ENCODE measurements at regions not wholly inside any gene's neighbourhood (a gene's known extent, or its start where the extent isn't known, plus 50 kb on each side); places are given as distances from the start of the nearest gene placed in this dataset.

DNA sequence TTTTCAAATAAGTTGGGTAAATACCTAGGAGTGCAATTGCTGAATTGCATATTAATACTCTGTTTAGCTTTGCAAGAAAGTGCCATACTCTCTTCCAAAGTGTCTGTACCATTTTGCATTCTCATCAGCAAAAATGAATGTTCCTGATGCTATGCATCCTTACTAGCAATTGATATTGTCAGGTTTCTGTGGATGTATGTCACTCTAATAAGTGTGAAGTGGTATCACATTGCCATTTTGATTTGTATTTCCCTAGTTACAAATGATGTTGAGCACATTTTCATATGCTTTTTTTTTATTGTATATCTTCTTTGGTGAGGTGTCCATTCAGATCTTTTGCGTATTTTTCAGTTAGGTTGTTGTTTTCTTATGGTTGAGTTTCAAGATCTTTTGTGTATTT, 230.4 kb upstream of the MAGI2 start:
- ATAC-seq (no peak), DNase-seq (no peak)
- TF ChIP-seq, protein P1, sequence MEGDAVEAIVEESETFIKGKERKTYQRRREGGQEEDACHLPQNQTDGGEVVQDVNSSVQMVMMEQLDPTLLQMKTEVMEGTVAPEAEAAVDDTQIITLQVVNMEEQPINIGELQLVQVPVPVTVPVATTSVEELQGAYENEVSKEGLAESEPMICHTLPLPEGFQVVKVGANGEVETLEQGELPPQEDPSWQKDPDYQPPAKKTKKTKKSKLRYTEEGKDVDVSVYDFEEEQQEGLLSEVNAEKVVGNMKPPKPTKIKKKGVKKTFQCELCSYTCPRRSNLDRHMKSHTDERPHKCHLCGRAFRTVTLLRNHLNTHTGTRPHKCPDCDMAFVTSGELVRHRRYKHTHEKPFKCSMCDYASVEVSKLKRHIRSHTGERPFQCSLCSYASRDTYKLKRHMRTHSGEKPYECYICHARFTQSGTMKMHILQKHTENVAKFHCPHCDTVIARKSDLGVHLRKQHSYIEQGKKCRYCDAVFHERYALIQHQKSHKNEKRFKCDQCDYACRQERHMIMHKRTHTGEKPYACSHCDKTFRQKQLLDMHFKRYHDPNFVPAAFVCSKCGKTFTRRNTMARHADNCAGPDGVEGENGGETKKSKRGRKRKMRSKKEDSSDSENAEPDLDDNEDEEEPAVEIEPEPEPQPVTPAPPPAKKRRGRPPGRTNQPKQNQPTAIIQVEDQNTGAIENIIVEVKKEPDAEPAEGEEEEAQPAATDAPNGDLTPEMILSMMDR (IDR thresholded peaks at IDR 0.05), result no peak
- Histone ChIP-seq H3K9me3 (no peaks in the 10 kb centered on the region), H3K27ac (no peak overlapping the region), H3K27me3 (ENCODE audit: low read depth) (no peaks in the 10 kb centered on the region), H3K36me3 (no peaks in the 10 kb centered on the region), H3K4me3 (no peak overlapping the region), H3K4me1 (no peaks in the 10 kb centered on the region)
- intact Hi-C loops (cut with DNase I), result no loop called here

DNA sequence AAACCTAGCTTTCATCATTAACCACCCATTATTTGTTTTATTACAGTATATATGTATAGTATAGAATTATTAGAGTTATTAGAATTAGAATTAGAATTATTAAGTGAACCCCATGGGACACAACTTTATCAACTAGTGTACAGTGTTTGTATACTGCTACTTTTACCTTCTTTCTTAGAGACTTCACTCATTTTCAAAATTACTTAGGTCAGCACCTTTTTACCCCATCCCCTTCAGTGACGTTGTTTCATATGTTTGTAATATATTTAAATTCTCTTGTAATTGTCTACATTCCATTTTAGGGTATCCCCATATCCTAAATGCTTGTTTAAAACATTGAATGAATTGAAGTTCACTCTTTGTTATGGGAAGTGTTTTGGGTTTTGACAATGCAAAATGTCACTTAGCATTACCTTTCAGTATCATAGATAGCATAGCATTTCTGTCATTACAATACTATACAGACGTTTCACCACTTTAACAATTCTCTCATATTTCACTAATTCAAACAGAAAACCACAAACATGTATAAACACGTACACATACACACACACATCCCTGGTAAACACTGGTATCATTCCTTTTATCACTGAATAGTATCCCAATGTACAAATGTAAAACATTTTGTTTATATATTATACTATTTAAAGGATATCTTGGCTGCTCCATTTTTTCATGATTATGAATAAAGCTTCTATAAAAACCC, 229.9 kb upstream of the MAGI2 start:
- Histone ChIP-seq H3K4me3 (no peak overlapping the region), H3K9me3 (no peaks in the 10 kb centered on the region), H3K36me3 (no peaks in the 10 kb centered on the region), H3K27ac (no peak overlapping the region), H3K4me1 (no peaks in the 10 kb centered on the region), H3K27me3 (ENCODE audit: low read depth) (no peaks in the 10 kb centered on the region)
- TF ChIP-seq, protein P1 (IDR thresholded peaks at IDR 0.05), result no peak
- no peak for ATAC-seq
- intact Hi-C loops (cut with DNase I), result no loop called here
- no peak for DNase-seq

GRCh38 chr7:79681454-79681853, 228.0 kb upstream of the MAGI2 start:
- no peak for ATAC-seq
- no peaks in the 10 kb centered on the region for H3K4me1 ChIP-seq
- no peak overlapping the region for H3K27ac ChIP-seq
- H3K9me3 ChIP-seq, result no peaks in the 10 kb centered on the region
- no peak overlapping the region for H3K4me3 ChIP-seq
- DNase-seq, result no peak
- intact Hi-C loops (cut with DNase I), result no loop called here
- no peaks in the 10 kb centered on the region for H3K36me3 ChIP-seq
- H3K27me3 ChIP-seq (ENCODE audit: low read depth), result no peaks in the 10 kb centered on the region
- TF ChIP-seq, protein P1 (IDR thresholded peaks at IDR 0.05), result no peak

GRCh38 chr7:79673969-79674368, 220.5 kb upstream of the MAGI2 start:
- TF ChIP-seq, protein P1 (IDR thresholded peaks at IDR 0.05), result no peak
- ATAC-seq (no peak), DNase-seq (no peak)
- H3K9me3 ChIP-seq, result no peaks in the 10 kb centered on the region
- intact Hi-C loops (cut with DNase I), result no loop called here
- H3K4me3 ChIP-seq, result no peak overlapping the region
- no peaks in the 10 kb centered on the region for H3K4me1 ChIP-seq
- no peak overlapping the region for H3K27ac ChIP-seq
- no peaks in the 10 kb centered on the region for H3K27me3 ChIP-seq (ENCODE audit: low read depth)
- no peaks in the 10 kb centered on the region for H3K36me3 ChIP-seq

DNA sequence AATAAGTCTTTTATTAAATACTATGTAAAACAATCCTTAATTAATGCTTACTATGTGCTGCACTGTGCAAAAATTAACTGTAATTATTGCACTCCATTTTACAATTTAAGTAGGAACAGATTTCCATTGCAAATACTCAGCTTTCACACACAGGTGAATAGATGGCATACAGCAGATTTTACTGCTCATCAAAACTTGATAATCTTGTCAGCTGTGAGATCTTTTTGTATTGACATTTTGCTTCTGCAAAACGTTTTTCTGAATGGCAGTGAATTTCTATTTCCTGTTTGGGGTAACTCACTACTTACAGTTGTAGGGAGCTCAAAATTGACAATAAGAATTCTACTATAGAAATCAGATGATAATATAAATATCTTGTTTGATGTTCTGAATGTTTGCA, 220.0 kb upstream of the MAGI2 start:
- DNase-seq (no peak), ATAC-seq (no peak)
- intact Hi-C loops (cut with DNase I), result no loop called here
- Histone ChIP-seq H3K4me3 (no peak overlapping the region), H3K4me1 (no peaks in the 10 kb centered on the region), H3K36me3 (no peaks in the 10 kb centered on the region), H3K27ac (no peak overlapping the region), H3K9me3 (no peaks in the 10 kb centered on the region), H3K27me3 (ENCODE audit: low read depth) (no peaks in the 10 kb centered on the region)
- TF ChIP-seq, protein P1 (IDR thresholded peaks at IDR 0.05), result no peak

All from lower lobe of right lung (tissue), 2 donors.